ENCODE measurements at regions not wholly inside any gene's neighbourhood (a gene's known extent, or its start where the extent isn't known, plus 50 kb on each side); places are given as distances from the start of the nearest gene placed in this dataset.
"Not testable (repeated sequence)": the region's sequence is repeated elsewhere in the genome, so short reads cannot be mapped to it uniquely, and the experiment has no call there.

GRCh38 chr1:232183802-232184201 is 446.1 kb downstream of the SIPA1L2 start:
- DNase-seq = no peak

GRCh38 chr1:232183266-232183800 is 446.6 kb downstream of the SIPA1L2 start:
- DNase-seq = no peak

- no peak for DNase-seq
Observed at GRCh38 chr1:232182236-232182635, 447.7 kb downstream of the SIPA1L2 start.

GRCh38 chr1:232180779-232181136 is 449.2 kb downstream of the SIPA1L2 start:
- no peak for DNase-seq

- no peak for DNase-seq
Observed at GRCh38 chr1:232179896-232180778, 449.8 kb downstream of the SIPA1L2 start.

GRCh38 chr1:232178191-232178590 is 451.7 kb downstream of the SIPA1L2 start:
- no peak for DNase-seq

GRCh38 chr1:232177438-232177837 is 452.5 kb downstream of the SIPA1L2 start:
- DNase-seq = no peak

- no peak for DNase-seq
Observed at GRCh38 chr1:232176222-232176621, 453.7 kb downstream of the SIPA1L2 start.

GRCh38 chr1:232174306-232174705 is 455.6 kb downstream of the SIPA1L2 start:
- DNase-seq = no peak

GRCh38 chr1:232172563-232172962 is 457.4 kb downstream of the SIPA1L2 start:
- no peak for DNase-seq

- DNase-seq = no peak
Observed at GRCh38 chr1:232170909-232171308, 459.0 kb downstream of the SIPA1L2 start.

GRCh38 chr1:232169436-232169835 is 460.5 kb downstream of the SIPA1L2 start:
- DNase-seq = no peak

- no peak for DNase-seq
Observed at GRCh38 chr1:232168508-232168907, 461.4 kb downstream of the SIPA1L2 start.

GRCh38 chr1:232166942-232167341 is 463.0 kb downstream of the SIPA1L2 start:
- no peak for DNase-seq

GRCh38 chr1:232164078-232164963 is 465.6 kb downstream of the SIPA1L2 start:
- DNase-seq = no peak

GRCh38 chr1:232163533-232163932 is 466.4 kb downstream of the SIPA1L2 start:
- no peak for DNase-seq

GRCh38 chr1:232162001-232162400 is 467.9 kb downstream of the SIPA1L2 start:
- DNase-seq = no peak

- not testable (repeated sequence) for DNase-seq
Observed at GRCh38 chr1:232158558-232158957, 471.4 kb downstream of the SIPA1L2 start.

GRCh38 chr1:232156070-232156469 is 473.9 kb downstream of the SIPA1L2 start:
- not testable (repeated sequence) for DNase-seq

GRCh38 chr1:232153652-232154051 is 476.3 kb downstream of the SIPA1L2 start:
- no peak for DNase-seq

GRCh38 chr1:232150770-232151548 is 479.0 kb downstream of the SIPA1L2 start:
- DNase-seq = no peak

GRCh38 chr1:232149287-232150201 is 480.4 kb downstream of the SIPA1L2 start:
- DNase-seq = no peak

Data from NCI-H2227 treated with DMSO at 0.1 percent for 48 hours (cell line).